HG03575 (cell line): ENCODE measurements at regions not wholly inside any gene's neighbourhood (a gene's known extent, or its start where the extent isn't known, plus 50 kb on each side); places are given as distances from the start of the nearest gene placed in this dataset.

Experiments
- ATAC-seq: cut with Tn5 transposase; IDR thresholded peaks from one replicate; pipeline ENCODE4 v1.9.1; 2021; ENCODE audit not compliant: unreplicated experiment, insufficient number of reproducible peaks, low FRiP score; ENCODE audit errors: extremely low read depth

- ATAC-seq, result no peak
Measured at GRCh38 chr13:80284290-80284689, 56.6 kb downstream of the SPRY2 start.

- ATAC-seq, result no peak
Measured at GRCh38 chr13:80278706-80279105, 62.2 kb downstream of the SPRY2 start.

GRCh38 chr13:80276371-80277289, 64.3 kb downstream of the SPRY2 start:
- no peak for ATAC-seq

- no peak for ATAC-seq
Measured at GRCh38 chr13:80274643-80275042, 66.3 kb downstream of the SPRY2 start.

DNA sequence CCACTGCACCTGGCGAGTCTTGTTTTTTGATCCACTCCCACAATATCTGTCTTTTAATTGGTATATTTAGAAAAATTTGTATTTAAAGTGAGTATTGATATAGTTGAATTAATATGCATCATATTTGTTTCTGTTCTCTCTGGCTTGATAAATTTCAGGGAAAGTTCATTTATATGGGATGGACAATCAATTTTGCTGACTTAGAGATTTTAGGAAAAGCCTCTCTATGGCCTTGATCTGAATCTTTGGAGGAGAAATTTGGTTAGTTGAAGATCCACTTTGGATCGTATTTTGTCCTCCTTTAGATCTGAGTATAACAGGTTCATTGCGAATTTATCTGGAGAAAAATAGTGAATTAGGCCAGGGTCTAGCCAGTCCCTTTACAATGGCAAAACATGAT, 67.2 kb downstream of the SPRY2 start:
- ATAC-seq, result no peak

GRCh38 chr13:80265348-80265747, 75.6 kb downstream of the SPRY2 start:
- ATAC-seq, result no peak

- no peak for ATAC-seq
Measured at GRCh38 chr13:80263745-80264513, 77.0 kb downstream of the SPRY2 start.

DNA sequence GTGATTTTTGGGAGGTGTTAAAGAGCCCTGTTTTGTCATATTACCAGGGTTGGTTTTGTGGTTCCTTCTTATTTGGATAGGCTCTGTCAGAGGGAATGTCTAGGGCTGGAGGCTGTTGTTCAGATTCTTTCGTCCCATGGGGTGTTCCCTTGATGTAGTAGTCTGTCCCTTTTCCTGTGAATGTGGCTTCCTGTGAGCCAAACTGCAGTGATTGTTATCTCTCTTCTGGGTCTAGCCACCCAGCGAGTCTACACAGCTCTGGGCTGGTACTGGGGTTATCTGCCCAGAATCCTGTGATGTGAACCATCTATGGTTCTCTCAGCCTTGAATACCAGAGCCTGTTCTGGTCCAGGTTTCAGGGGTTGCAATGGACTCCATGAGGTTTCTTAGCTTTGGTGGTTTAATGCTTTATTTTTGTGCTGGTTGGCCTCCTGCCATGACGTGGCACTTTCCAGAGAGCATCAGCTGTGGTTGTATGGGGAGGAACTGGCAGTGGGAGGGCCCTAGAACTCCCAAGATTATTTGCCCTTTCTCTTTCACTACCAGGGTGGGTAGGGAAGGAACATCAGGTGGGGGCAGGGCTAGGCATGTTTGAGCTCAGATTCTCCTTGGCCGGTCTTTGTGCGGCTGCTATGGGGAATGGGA, 78.8 kb downstream of the SPRY2 start:
- ATAC-seq, result no peak

- peak; percentile 53 for ATAC-seq
Measured at GRCh38 chr13:80259159-80259558, 81.8 kb downstream of the SPRY2 start.

- ATAC-seq, result peak; percentile 66
Measured at GRCh38 chr13:80256352-80256932, 84.5 kb downstream of the SPRY2 start.

DNA sequence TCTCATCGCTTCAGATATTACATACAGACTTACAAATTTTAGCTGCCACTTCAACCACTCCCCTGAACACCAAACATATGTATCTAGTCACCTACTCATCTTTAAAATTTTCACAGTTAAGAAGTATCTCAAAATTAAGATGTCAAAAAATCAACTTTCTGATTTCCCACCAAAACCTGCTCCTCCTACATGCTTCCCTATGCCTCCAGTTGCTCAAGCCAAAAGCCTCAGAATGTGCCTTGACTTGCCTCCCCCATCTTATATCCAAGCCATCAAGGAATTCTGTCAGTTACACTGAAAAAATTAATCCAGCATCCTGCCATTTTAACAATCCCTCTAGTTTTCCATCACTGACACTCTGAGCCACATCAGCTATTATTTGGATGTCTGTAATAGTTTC, 85.0 kb downstream of the SPRY2 start:
- no peak for ATAC-seq

- ATAC-seq, result no peak
Measured at GRCh38 chr13:80251403-80251802, 89.5 kb downstream of the SPRY2 start.

- no peak for ATAC-seq
Measured at GRCh38 chr13:80250213-80250810, 90.6 kb downstream of the SPRY2 start.

- ATAC-seq, result no peak
Measured at GRCh38 chr13:80249516-80250212, 91.3 kb downstream of the SPRY2 start.

GRCh38 chr13:80245162-80245733, 95.7 kb downstream of the SPRY2 start:
- no peak for ATAC-seq

DNA sequence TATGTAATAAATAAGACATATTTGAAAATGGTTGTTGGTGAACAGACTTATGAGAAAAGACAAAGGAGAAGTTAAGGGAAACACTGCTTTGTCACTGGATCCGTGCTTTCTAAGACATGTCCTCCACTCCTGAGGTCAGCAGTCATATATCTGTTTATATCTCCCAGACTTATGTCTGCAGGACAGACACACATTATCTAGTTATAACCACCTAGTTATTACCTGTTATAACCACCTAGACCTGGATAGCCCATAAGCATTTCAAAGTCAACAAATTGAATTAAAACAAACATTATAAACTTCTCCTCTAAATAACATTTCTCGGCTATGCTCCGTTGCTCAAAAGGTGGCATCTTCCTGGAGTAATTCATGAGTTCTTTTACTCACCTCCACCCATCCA, 96.4 kb downstream of the SPRY2 start:
- no peak for ATAC-seq

GRCh38 chr13:80242728-80243427, 98.0 kb downstream of the SPRY2 start:
- ATAC-seq, result no peak
